ENCODE measurements at regions not wholly inside any gene's neighbourhood (a gene's known extent, or its start where the extent isn't known, plus 50 kb on each side); places are given as distances from the start of the nearest gene placed in this dataset.

GRCh38 chrX:75986976-75987375, 185.9 kb upstream of the PBDC1 start:
- no peak overlapping the region for H2AFZ ChIP-seq (ENCODE audit: low read length)
- H3K27ac ChIP-seq (ENCODE audit: low read length): no peak overlapping the region
- H3K4me3 ChIP-seq (ENCODE audit: low read length): no peak overlapping the region
- no peak overlapping the region for H3K4me2 ChIP-seq (ENCODE audit: low read depth, low read length)
- TF ChIP-seq EZH2phosphoT487 (IDR thresholded peaks at IDR 0.05; ENCODE audit: low read length) (no peak), EZH2 (optimal IDR thresholded peaks at IDR 0.05; ENCODE audit: low read depth, low read length) (no peak)
- TF ChIP-seq, protein P1, sequence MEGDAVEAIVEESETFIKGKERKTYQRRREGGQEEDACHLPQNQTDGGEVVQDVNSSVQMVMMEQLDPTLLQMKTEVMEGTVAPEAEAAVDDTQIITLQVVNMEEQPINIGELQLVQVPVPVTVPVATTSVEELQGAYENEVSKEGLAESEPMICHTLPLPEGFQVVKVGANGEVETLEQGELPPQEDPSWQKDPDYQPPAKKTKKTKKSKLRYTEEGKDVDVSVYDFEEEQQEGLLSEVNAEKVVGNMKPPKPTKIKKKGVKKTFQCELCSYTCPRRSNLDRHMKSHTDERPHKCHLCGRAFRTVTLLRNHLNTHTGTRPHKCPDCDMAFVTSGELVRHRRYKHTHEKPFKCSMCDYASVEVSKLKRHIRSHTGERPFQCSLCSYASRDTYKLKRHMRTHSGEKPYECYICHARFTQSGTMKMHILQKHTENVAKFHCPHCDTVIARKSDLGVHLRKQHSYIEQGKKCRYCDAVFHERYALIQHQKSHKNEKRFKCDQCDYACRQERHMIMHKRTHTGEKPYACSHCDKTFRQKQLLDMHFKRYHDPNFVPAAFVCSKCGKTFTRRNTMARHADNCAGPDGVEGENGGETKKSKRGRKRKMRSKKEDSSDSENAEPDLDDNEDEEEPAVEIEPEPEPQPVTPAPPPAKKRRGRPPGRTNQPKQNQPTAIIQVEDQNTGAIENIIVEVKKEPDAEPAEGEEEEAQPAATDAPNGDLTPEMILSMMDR (IDR thresholded peaks at IDR 0.05; ENCODE audit: low read length): no peak
- H3K4me1 ChIP-seq (ENCODE audit: low read length): 0 out of 2 replicates have a peak, but pooled peaks cover 5% of the 10 kb centered on the region
- no peaks in the 10 kb centered on the region for H3K27me3 ChIP-seq (replicated peaks; ENCODE audit: insufficient read depth, low read length)
- no peaks in the 10 kb centered on the region for H3K36me3 ChIP-seq (replicated peaks; ENCODE audit: insufficient read depth, low read length)
- no peaks in the 10 kb centered on the region for H4K20me1 ChIP-seq (ENCODE audit: insufficient read depth, low read length)
- no peaks in the 10 kb centered on the region for H3K9me3 ChIP-seq (replicated peaks; ENCODE audit: insufficient read depth, low read length)
- no peak for DNase-seq
- H3K79me2 ChIP-seq (ENCODE audit: low read length): no peaks in the 10 kb centered on the region
- no peaks in the 10 kb centered on the region for H3F3A ChIP-seq (ENCODE audit: insufficient read depth, low read length)
- H3K9ac ChIP-seq (ENCODE audit: low read length): no peak overlapping the region
- no peaks in the 10 kb centered on the region for H3K9me2 ChIP-seq (replicated peaks; ENCODE audit: insufficient read depth, low read length)

GRCh38 chrX:75989806-75990590, 182.9 kb upstream of the PBDC1 start:
- Histone ChIP-seq H3K4me2 (ENCODE audit: low read depth, low read length) (no peak overlapping the region), H3K9me2 (replicated peaks; ENCODE audit: insufficient read depth, low read length) (no peaks in the 10 kb centered on the region), H3F3A (ENCODE audit: insufficient read depth, low read length) (no peaks in the 10 kb centered on the region), H4K20me1 (ENCODE audit: insufficient read depth, low read length) (no peaks in the 10 kb centered on the region), H3K27me3 (replicated peaks; ENCODE audit: insufficient read depth, low read length) (no peaks in the 10 kb centered on the region), H3K36me3 (replicated peaks; ENCODE audit: insufficient read depth, low read length) (no peaks in the 10 kb centered on the region), H3K4me3 (ENCODE audit: low read length) (no peak overlapping the region), H2AFZ (ENCODE audit: low read length) (no peak overlapping the region), H3K79me2 (ENCODE audit: low read length) (no peaks in the 10 kb centered on the region), H3K4me1 (ENCODE audit: low read length) (0 out of 2 replicates have a peak, but pooled peaks cover 5% of the 10 kb centered on the region), H3K27ac (ENCODE audit: low read length) (no peak overlapping the region), H3K9me3 (replicated peaks; ENCODE audit: insufficient read depth, low read length) (no peaks in the 10 kb centered on the region), H3K9ac (ENCODE audit: low read length) (no peak overlapping the region)
- TF ChIP-seq, protein P1 (IDR thresholded peaks at IDR 0.05; ENCODE audit: low read length): no peak
- TF ChIP-seq EZH2phosphoT487 (IDR thresholded peaks at IDR 0.05; ENCODE audit: low read length) (no peak), EZH2 (optimal IDR thresholded peaks at IDR 0.05; ENCODE audit: low read depth, low read length) (no peak)
- peak; percentile 47 for DNase-seq

- Histone ChIP-seq H3K27ac (ENCODE audit: low read length) (no peak overlapping the region), H3K27me3 (replicated peaks; ENCODE audit: insufficient read depth, low read length) (no peaks in the 10 kb centered on the region), H3K79me2 (ENCODE audit: low read length) (no peaks in the 10 kb centered on the region), H2AFZ (ENCODE audit: low read length) (no peak overlapping the region), H3K36me3 (replicated peaks; ENCODE audit: insufficient read depth, low read length) (no peaks in the 10 kb centered on the region), H3K4me3 (ENCODE audit: low read length) (no peak overlapping the region), H3K9ac (ENCODE audit: low read length) (no peak overlapping the region), H4K20me1 (ENCODE audit: insufficient read depth, low read length) (no peaks in the 10 kb centered on the region), H3K9me2 (replicated peaks; ENCODE audit: insufficient read depth, low read length) (no peaks in the 10 kb centered on the region), H3K9me3 (replicated peaks; ENCODE audit: insufficient read depth, low read length) (no peaks in the 10 kb centered on the region), H3F3A (ENCODE audit: insufficient read depth, low read length) (no peaks in the 10 kb centered on the region), H3K4me2 (ENCODE audit: low read depth, low read length) (no peak overlapping the region), H3K4me1 (ENCODE audit: low read length) (no peaks in the 10 kb centered on the region)
- TF ChIP-seq EZH2phosphoT487 (IDR thresholded peaks at IDR 0.05; ENCODE audit: low read length) (no peak), EZH2 (optimal IDR thresholded peaks at IDR 0.05; ENCODE audit: low read depth, low read length) (no peak)
- TF ChIP-seq, protein P1 (IDR thresholded peaks at IDR 0.05; ENCODE audit: low read length): no peak
- DNase-seq: no peak
Observed at GRCh38 chrX:75997692-75998091, 175.2 kb upstream of the PBDC1 start.
